HG02885 (cell line): ENCODE measurements at regions not wholly inside any gene's neighbourhood (a gene's known extent, or its start where the extent isn't known, plus 50 kb on each side); places are given as distances from the start of the nearest gene placed in this dataset.
"Not testable (repeated sequence)": the region's sequence is repeated elsewhere in the genome, so short reads cannot be mapped to it uniquely, and the experiment has no call there.

Experiments used
- ATAC-seq: cut with Tn5 transposase; IDR thresholded peaks from one replicate; pipeline ENCODE4 v1.9.1; 2021; ENCODE audit warnings: mild to moderate bottlenecking; ENCODE audit not compliant: unreplicated experiment, poor library complexity

DNA sequence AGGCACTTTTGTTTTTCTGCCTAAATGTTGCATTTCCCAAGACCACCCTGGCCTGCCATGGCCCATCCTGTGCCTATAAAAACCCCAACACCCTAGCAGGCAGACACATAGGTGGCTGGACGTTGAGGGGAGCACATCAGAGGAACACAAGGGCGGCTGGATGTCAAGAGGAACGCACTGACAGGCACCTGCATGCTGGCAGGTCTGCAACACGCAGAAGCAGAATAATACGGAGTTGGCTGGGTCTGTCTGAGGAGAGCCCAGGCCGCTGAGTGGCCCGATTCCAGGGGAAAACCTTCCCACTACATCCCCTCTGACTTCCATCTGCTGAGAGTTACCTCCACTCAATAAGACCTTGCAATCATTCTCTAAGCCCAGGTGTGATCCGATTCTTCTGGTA, 765.6 kb downstream of the PLOD2 start:
- ATAC-seq: no peak

DNA sequence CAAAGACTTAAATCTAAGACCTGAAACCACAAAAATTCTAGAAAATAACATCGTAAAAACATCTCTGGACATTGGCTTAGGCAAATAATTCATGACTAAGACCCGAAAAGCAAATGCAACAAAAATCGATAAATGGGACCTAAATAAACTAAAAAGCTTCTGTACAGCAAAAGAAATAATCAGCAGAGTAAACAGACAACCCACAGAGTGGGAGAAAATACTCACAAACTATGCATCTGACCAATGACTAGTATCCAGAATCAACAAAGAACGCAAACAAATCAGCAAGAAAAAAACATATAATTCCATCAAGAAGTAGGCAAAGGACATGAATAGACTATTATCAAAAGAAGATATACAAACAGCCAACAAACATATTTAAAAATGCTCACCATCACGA, 749.4 kb downstream of the PLOD2 start:
- ATAC-seq: no peak

DNA sequence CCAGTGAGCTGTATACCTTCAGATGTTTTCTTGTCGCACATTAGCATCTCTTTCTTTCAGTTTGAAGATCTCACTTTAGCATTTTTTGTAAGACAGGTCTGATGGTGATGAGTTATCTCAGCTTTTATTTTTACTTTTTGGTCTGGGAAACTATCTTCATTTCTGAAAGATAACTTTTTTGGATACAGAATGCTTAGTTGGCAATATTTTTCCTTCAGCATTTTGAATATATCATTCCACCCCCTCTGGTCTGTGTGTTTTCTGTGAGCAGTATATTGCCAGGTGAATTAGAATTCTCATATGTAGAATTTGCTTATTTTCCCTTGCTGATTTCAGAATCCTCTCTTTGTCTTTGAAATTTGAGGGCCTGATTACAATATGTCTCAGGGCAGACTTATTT, 743.3 kb downstream of the PLOD2 start:
- no peak for ATAC-seq

DNA sequence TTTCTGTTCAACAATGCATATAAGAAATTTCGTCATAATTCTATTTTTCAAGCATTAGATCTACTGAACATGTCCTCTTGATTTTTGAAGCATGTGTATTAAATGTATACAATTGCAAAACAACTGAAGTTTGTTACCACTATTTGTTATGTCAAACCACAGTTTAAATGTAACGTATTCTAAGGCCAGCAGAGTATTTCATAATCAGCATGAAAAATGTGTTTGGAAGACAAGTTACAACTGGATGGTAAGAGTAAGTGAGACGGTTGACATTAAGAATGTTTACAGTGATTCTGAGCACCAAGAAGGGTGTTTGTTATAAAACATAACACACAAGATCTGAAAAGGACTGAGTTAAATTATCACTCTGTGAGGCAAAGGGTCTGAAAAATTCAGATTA, 738.4 kb downstream of the PLOD2 start:
- no peak for ATAC-seq

DNA sequence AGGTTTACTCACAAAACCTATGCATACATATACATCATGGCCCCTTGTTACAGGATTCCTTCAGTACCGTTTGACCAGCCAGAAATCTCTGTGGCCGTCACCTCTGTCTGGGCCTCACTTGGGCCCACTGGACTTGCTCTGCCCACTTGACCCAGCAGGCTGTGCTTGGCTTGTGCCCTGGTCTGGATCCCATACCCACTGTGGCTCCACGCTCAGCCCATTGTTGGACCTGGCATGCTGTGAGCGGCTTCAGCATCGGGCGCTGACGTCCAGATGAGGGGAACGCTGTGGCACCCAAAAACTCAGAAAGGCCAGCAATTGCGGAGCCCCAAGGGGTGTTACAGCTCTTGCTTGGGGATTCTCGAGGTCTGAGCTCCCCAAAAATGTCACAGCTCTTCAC, 733.6 kb downstream of the PLOD2 start:
- no peak for ATAC-seq

DNA sequence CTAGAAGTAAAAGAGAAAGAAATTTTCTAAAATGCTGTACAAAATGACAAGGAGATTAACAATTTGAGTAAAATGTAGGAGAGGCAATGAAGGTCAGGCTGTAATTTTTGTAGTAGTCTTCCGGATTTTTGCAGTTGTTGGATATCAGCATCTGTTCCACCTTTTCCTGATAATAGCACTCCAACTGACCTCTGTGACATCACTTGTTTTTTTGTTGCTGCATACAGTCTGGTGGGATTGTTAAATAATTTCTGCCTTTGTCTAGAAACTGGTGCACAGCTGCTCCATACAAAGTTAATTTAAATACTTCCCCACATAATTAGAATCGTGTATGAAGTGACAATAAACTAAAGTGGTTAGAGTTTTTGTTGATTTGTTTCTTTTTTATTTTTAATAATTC, 731.4 kb downstream of the PLOD2 start:
- ATAC-seq: no peak

DNA sequence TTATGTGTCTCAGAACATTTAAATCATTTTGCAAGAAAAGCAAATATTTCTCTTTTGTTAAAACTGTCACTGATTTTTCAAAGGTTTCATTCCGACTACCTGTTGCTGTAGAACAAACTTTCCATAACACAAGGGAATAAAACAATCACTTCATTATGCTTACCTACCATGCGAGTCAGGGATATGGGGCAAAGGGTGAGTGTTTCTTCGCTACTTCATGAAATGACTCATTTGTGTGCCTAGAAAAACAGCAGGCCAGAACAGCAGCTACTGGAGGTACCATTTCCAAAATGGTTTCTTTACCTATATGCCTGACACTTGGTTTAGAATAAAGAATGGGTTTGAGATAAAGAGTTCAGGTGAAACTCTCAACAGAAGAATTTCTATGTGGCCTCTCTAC, 712.5 kb downstream of the PLOD2 start:
- no peak for ATAC-seq

DNA sequence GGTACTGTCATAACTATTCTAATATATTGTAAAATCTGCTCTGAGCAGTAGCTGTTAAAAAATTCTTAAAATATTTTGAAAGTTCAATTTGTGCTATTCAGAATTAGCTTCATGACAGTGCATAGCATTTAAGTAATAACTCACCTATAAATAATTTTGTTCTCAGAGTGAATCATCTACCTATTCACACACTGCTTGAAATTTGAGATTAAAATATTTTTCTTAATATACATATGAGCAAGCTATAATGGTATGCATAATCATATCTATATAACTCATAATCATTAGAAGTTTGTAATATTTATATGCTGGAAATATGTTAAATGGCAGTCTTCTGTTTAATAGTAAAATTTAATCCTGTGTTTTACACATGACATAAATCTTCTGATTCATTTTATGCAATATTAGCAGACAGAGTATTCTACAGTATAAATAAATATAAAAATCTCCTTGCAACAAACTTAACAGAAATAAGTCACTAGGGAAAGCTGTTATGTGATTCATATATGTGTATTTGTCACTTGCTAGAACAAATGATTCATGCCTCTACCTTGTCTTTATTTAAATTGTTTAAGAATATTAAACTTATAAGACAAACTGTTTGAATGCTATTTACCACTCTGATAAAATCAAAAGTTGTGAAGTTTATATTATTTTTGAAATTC, 710.8 kb downstream of the PLOD2 start:
- ATAC-seq: no peak

DNA sequence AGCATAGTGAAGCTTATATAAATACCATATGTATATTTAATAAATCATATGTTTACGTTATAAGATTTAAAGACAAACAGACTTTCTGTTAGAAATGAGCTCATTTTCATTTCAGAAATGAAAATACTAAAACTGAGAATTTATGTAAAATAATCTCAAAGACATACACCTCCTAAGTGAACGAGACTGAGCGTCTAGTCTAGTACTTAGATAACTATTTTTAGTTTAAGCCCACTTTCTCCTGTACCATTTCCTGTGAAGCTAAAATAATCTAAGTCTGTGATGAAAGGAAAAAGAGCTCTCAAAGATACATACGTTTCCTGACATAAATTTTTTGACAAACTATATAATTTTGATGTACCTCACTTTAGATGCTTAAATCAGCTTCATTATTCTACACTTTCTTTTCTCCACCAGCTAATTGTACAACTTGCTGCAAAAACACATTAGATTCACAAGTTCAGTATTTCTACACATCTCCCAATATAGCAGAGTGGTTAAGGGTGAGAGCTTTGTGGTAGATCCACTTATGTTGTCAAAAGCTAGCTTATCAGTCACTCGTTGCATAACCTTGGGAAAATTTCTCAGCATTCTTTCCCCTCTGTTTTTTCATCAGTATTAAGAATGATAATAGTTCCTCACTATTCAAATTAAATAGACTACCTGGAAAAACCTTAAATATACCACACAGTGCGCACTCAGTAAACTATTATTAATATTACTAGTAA, 703.0 kb downstream of the PLOD2 start:
- ATAC-seq: no peak

DNA sequence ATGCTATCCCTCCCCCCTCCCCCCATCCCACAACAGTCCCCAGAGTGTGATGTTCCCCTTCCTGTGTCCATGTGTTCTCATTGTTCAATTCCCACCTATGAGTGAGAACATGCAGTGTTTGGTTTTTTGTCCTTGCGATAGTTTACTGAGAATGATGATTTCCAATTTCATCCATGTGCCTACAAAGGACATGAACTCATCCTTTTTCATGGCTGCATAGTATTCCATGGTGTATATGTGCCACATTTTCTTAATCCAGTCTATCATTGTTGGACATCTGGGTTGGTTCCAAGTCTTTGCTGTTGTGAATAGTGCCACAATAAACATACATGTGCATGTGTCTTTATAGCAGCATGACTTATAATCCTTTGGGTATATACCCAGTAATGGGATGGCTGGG, 701.3 kb downstream of the PLOD2 start:
- ATAC-seq: not testable (repeated sequence)

DNA sequence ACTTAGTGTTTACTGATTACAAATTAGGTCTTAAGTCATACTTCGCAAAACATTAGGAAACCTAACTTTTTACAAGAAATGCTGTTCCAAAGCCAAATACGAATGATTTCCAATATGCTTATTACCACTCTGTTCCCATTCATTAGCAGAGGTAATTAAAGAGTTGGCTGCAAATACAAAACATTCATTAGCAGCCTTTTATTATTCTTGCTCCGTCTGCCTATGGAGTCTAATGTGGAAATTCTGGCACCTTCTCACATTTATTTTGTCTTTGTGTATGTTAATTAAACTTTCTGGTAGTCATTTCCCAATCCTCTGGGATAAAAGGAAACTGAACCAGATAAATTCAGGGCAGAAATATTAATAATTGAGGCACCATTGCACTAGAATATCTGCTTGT, 689.0 kb downstream of the PLOD2 start:
- no peak for ATAC-seq

DNA sequence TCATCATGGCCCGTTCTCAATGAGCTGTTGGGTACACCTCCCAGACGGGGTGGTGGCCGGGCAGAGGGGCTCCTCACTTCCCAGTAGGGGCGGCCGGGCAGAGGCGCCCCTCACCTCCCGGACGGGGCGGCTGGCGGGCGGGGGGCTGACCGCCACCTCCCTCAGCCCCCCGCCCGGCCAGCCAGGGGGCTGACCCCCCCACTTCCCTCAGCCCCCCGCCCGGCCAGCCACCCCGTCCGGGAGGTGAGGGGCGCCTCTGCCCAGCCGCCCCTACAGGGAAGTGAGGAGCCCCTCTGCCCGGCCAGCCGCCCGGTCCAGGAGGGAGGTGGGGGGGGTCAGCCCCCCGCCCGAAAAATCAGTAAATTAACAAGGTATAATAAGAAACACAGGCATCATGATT, 678.2 kb downstream of the PLOD2 start:
- not testable (repeated sequence) for ATAC-seq

DNA sequence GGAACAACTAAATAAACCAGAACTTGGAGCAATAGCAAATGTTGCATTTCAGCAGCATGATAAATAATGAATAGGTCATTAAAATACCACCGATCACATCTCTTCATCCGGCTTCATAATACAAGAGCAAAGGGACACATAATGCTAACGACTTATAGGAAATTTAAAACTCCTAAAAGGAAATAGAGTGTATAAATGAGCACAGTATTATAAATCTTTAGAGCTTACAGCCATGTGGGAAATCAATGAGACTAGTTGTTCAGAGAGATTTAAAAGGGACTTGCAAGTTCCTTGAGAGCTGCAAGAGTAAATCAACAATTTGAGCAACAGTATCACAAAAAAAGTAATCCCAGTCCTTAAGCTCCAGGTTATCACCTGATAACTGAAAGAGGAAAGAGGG, 677.0 kb downstream of the PLOD2 start:
- no peak for ATAC-seq

DNA sequence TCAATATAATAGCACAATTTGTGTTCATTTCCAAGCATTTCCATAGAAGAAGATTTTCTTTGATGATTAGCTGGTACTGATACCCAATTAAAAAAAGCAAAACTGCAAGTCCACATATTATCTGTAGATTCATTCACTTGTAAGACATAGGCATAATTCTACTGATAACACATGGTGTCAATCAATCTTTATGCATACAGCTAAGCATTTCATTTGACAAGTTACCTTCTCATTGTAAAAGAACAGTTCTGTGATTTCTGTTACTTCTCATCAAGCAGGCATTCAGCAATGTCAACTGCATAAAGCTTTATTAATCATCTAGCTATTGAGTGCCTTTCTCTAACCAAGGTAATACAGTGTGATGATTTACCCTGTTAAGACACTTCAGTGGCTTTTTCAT, 672.0 kb downstream of the PLOD2 start:
- no peak for ATAC-seq

DNA sequence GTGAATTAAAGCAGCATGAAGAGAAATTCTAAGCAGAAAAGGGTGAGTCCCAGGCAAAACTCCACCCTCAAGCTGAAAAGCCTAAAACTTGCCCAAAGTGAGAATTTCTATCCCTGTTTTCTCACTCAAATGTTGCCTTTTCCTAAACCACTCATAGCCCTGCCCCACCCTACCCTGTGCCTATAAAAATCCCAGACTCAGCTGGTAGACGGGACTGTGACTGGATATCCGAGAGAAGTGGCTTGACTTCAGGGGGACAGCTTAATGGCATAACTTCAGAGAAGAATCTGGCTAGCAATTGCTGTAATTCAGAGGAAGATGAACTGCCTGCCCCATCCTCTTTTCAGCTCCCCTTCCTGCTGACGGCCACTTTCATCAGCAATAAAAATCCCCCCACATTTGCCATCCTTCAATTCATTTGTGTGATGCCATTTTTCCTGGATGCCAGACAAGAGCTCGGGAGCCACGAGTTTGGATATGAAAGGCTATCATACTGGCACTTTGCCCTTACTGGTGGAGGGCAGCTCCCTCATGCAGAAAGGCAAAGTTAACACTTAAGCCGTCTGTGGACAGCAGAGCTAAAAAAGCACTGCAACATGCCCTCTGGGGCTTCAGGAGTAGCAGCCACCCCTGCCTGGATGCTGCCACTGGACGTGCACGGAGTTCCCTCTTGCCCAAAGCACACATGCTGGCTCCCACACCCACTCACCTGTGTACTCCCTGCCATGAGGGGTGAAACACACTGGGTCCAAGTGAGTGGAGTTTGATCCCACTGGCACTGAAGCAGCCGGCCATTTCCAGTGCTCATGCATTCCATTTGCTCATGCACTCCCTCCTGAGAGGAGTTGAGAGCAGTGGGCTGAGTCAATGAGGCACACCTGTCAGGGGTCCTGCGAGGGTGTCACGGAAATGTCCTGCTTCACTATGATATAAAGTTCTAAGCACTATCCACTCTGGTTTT, 670.6 kb downstream of the PLOD2 start:
- no peak for ATAC-seq

DNA sequence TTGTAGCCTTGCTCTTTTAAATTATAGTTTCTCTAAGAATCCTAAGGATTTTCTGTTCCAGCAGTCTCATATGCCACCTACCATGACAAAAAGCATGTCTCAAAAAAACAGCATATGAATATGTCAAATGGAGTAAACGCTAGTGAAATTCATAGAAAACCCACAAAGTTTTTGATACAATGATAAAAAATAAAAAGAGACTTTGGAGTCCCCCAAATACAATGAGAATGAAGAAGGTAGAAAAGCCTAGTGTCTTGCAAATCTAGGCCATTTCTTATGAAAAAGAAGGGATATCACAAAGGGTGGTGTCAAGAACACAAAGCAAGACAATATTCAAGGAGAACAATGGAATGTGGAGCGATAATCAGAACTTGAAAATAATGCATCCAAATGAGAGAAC, 668.5 kb downstream of the PLOD2 start:
- ATAC-seq: no peak

DNA sequence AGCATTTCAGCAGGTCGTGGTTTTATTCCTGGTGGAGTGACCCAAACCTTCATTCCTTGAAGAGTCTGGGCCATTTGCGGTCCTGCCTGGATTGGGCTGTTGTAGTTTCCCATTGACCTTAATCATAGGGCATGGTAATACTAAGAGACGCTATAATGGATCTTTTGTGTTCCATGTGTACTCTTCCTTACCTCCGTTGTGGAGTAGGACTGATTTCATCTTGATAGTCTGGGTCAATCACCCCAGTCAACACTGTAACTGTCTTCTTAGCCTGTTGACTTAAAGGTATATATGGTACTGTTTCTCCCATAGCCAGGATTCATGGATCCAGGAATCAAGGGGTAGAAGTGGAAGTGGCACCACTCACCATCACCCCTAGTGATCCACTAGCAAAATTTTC, 643.6 kb downstream of the PLOD2 start:
- not testable (repeated sequence) for ATAC-seq

DNA sequence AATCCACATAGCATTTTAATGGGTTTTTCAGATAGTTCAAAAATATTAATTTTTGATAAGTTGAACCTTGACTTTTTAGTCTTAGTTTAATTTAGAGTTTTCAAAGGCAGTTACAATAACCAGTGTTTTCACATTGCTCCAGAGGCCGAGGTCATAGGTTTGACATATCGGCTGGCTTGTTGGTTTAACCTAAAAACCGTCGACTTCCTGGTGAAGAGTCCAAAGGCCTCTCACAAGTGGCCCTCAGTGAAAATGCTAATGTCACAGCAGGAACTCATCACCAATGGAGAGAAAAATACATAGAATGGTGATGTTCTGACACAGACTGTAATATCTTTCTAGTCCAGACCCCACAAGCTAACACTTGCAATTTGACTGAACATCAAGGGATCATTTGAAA, 642.3 kb downstream of the PLOD2 start:
- ATAC-seq: no peak

DNA sequence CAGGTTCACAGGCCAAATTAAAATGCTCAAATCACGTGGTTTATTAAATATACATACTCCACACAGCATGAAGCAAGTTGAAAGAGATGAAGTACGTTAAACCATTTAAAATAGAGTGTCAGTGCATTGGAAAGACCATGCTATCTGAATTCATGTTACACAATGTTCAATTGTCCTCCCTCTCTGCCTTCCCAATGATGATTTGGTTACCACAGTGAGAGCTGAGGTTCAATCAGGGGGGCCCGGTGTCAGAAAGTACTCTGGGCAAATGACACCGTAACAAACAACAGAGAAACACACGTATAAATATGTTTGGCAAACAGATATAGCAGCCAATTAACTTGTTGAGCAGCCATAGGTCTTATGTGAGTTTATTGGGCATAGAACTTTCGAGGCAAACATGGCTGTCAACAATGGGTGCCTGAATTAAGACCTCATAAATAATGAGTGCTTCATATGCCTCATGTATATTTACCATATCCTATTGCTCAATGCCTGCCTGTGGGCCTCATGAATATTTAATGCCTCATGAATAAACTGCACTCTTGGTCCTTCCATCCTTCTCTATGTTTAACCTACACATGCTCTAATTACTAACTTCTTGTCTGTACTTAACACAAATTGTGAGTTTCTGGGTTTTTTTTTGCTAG, 641.5 kb downstream of the PLOD2 start:
- no peak for ATAC-seq

DNA sequence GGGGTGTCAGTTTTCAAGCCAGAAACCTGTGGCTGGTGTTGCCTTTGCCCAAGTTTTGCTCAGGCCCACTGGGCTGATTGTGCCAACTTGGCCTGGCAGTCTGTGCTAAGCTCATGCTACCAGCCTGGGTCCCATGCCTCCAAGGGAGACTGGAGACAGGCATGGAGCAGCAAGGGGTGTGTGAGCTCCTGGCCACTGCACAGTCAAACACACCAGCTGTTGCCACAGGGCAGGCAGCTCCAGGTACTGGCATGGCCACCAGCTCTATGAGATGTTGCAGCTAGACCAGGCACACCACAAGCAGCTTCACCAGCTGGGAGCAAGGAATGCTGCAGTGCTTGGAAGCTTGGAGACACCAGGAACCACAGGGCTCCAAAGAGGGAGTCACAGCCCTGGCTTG, 638.8 kb downstream of the PLOD2 start:
- no peak for ATAC-seq
